Cerebellar cortex (tissue), 1 donor: ENCODE measurements at regions not wholly inside any gene's neighbourhood (a gene's known extent, or its start where the extent isn't known, plus 50 kb on each side); places are given as distances from the start of the nearest gene placed in this dataset.

ENCODE experiments used
- DNase-seq: peaks from one replicate; pipeline ENCODE4 v3.0.0-alpha.2; 2015; ENCODE audit warnings: low spot score

DNA sequence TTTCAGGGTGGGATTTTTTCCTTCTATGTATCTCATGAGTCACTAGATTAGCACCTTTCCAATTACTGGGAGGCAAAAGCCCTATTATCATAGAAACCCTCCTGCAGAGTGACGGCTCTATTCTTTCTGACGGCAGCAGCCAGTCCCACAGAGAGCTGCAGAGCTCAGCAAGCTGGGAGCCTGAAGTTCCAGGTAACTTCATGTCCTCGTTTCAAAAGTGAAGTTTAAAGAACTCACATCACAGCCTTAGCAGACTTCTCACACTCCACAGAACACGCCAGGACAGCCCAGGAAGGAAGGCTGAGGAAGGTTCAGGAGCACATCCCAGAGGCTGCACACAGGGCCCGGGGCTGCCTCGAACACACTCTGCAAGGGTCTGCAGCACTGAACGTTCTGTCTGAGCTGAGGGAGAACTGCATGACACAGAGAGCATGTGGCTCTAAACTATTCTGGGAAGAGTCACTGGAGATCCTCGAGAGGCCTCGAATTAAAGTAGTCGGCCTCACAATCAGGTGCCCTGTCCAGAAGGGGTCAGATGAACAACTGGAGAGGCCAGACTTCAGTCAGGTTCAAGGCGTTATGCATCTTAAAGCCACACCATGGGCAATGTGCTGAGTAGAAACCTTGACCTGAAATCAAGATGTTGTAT, 104.2 kb upstream of the DRD2 start:
- DNase-seq, result no peak

DNA sequence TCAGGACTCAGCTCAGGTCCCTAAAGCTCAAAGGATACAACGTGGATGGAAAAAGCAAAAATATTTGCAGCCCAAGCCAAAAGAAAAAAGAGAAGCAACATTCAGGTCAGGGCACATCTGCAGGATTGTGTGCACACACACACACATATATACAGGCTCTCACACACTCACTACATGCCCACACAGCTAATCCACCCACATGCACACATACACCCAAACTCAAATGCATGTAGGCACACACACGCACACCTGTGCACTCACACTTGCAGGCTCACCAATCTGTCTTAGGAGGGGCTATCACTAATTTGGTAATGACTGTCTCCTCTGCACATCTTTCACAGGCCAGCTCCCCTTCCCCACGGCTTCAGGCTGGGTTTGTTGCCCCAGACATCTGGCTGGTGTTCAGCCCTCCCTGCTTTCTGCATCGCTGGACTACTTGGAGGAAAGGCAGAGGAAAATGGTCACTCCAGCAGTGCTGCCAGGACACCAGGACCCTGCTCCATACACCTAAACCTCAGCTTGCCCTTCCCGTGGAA, 103.6 kb upstream of the DRD2 start:
- DNase-seq, result no peak

DNA sequence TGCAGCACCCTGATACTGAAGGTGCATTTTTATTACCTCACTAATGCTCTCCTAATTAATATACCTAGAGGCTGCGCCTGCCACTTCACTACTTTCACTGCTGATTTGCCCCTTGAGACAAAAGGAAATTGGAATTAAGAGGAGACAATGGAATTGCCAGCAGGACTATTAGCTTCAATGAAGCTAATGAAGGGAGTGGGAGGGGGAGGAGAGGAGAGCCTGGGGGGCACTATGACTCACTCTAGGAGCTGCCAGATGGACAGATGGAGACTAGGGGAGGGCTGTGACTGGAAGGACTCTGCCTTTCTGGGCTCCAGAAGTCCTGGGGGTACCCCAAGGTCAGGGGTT, 102.8 kb upstream of the DRD2 start:
- no peak for DNase-seq

DNA sequence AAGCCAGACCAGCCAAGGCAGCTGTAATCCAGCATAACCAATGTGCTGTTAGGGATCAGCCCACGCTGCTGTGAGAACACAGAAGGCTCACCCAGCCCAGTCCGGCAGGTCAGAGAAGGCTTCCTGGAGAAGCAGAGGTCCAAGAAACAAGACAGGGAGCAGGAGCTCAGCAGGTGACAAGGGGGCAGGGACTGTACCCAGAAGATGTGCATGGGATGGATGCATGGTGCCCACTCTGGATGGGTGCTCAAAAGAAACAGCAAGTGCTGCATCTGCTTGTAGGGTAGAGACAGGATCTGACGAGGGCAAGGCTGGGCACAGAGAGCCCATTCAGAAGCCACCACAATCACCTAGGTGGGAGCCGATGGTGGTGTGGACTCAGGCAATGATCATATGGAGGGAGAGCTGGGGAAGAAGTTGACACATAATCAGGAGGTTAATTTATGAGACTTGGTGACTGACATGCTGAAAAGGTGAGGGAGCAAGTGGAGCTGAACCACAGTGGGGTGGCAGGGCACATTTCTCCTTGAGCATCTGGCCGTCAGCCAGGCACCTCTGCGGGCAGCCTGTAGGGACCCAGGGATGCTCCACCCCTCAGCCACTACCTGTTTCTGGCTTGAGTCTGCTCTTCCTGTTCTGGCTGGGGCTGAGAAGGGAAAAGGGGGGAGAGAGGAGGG, 102.3 kb upstream of the DRD2 start:
- no peak for DNase-seq

DNA sequence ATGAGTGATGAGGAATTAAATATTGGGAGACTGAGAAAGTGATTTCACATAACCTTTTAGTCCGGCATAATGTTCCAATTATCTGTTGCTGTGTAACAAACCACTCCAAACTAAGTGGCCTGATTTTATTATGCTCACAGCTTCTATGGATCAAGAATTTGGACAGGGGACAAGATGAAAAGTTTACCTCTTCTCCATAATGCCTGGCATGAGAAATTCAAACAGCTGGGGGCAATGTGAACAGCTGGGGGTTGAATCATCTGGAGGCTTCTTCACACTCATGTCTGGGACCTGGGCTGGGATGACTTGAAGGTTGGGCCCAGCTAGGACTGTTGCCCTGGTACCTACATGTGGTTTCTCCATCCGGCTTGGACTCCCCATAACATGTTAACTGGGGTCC, 99.4 kb upstream of the DRD2 start:
- no peak for DNase-seq

DNA sequence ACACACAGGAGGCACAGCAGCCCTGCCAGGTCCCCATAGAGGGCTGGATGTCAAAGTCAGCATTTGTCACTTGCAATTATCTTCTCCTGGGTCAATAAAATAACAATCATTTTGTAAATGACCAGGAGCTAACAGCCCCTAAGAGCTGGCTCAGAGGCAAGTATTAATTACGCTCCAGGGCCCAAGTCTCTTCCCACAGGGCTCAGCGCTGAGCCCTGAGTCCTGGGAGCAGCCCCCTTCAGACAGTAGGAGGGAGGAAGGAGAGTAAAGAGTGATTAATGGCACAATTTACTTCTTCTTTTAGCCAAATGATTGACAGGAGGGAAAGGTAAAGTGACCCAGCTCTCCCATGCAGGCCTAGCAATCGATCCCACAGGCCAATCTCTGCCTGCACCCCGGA, 99.0 kb upstream of the DRD2 start:
- no peak for DNase-seq

DNA sequence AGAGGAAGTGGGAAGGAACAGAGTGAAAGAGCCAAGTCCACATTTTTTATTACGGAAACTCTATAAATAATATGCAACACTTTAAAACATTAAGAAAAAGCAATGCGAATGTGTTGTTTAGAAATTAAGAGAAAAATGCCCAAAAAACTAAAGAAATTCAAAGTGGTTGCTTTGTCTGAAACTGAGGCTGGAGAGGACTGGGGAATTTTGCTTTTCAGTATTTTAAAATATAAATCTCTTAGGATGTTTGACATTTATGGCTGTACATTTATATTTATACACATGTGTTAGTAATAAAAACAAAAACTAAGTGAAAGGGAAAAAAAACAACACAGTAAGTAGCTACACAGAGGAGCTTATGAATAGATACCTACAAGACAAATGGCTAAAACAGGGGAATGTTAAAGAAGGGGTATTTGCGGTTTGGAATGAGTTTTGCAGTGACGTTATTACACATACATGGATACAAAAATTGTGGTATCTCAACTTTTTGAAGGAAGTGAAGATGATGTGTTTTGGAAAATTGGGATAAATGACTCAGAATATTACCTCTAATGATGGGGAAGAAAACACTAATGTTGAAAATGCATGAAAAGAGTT, 97.0 kb upstream of the DRD2 start:
- no peak for DNase-seq

DNA sequence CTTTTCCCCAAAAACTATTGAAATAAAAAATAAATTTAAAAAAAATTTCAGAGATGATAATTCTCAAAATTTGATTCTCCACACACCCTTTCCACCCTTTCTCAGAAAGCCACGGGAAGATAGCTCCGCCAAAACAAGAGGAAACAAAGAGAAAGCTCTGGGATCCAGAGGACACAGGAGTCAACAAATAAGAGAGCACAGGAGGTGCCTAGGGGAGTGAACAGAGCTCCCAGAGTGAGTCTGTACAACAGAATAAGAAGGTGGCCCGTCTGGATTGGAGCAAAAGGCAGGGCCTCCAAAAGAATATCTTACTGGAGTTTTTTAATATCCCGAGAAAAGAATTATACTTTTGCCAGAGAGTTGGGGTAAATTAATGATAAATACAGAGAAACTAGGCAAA, 96.3 kb upstream of the DRD2 start:
- no peak for DNase-seq

DNA sequence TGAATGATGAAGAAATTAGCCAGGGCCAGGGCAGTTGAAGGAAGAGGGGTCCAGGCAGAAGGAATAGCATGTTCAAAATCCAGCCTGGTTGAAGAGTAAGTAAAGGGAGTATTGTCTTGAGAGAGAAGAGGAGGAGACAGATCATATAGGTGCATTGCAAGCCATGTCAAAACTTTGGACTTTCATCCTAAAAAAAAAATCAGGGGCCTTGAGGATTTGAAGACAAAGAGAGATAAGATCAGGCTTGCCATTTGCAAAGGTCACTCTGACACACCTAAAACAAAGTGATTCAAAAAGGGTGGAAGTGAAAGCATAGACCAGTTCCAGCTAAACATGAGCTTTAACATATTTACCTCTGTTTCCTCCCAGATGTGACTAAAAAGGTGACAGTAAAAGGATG, 95.7 kb upstream of the DRD2 start:
- no peak for DNase-seq

DNA sequence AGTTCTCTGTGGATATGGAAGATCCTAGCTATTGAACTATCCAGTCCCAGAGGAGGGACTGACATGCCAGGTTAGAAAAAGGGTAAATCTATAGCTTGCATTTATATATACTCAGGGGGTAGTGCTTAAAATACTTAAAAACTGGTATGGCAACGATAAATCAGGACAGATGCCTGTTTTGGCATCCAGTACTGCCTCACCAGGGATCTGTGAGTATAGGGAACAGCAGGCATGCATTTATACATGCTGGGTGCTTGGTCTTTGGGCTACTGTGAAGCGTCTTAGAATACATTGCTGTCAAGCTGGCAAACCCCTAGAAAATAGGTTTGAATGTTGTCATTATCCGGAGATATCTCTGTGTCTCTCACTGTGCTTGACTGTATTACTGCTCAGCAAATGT, 94.2 kb upstream of the DRD2 start:
- DNase-seq, result no peak

DNA sequence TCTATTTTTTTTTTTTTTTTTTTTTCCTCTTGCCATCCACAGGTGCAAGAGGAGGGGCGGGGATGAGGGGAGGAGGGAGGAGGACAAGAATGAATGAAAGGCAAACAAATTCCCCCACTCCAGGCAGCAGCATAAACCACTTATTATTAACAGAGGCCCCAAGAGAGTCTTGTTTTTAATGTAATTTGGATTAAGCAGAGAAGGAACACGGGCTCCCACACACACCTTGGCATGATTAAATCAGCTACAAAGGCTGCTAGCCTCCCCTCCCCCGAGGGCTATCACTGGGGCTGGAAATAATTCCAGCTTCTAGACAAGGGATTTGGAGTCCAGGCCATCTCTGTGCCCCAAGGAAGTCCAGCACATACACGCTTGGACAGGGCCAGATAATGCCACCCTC, 93.4 kb upstream of the DRD2 start:
- no peak for DNase-seq

DNA sequence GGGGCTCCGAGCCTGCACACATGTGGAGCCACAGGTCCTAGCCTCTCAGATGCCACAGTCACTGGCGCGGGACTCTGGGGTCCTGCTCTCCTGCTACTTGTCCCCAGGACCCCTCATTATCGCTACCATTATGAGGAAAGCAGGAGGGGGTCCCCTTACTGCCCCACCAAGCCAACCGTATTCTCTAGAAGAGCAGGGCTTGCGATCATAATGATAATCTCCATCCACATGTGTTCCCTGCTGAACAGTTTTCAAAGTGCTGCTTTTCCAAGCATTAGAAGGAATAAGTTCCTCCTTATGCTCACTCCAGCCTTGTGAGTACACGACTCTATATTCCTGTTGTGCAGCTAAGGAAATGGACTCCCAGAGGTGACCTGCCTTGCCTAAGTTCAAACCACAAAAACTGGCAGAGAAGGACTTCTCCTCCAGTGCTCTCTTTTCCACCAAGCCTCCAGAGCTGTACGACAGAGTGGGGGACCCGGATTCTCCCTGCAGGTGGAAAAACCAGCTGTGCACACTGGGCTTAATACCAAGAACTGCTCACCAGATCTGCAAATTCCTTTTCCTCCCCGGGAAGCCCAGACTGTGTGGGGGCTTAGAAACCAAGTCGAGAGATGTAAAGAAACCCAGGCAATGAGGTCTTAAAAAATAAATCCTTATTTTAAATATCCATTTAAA, 92.8 kb upstream of the DRD2 start:
- no peak for DNase-seq

DNA sequence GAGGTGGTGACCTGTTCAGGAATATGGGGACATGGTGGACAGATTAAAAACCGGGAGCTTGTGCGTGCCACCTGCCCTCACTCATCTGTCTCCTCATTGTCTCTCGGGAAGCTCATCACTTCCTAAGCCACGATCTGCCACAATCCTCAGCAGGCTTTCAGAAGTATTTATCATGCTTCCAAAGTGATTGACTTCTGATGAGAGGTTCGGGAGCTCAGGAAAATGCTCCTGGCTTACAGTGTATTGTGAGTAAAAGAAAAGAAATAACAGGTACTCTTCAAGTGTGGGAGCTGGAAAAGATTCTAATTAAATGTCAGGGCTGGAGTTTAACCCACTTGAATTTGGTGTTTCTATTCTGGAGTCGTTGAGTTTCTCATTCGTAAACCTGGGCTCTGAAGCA, 91.9 kb upstream of the DRD2 start:
- DNase-seq, result no peak

DNA sequence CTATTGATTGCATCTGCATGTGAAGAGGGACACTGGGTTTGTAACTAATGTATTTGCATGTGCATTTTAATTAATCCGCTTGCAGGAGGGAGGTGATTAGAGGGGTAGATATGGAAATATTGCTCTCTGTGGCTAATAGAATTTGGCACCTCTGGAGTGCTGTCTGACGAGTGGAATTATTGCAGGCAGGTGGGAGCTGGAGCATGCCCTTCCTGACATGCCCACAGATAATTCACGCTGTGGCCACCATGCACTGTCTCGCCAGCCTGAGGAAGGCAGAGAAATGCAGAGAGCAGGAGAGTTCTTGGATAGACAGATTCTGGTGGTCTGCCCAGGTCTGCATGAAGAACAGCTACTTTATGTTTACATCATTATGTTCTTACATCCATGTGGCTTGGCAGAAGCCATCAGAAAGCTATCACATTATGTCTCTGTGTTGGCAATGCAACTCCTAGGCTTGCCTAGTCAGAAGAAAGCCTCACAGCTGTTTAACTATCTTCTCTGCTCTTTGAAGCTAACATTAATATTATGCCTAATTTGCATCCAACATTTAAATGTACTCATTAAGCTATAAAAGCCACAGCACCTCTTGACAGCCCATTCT, 89.4 kb upstream of the DRD2 start:
- DNase-seq, result no peak

DNA sequence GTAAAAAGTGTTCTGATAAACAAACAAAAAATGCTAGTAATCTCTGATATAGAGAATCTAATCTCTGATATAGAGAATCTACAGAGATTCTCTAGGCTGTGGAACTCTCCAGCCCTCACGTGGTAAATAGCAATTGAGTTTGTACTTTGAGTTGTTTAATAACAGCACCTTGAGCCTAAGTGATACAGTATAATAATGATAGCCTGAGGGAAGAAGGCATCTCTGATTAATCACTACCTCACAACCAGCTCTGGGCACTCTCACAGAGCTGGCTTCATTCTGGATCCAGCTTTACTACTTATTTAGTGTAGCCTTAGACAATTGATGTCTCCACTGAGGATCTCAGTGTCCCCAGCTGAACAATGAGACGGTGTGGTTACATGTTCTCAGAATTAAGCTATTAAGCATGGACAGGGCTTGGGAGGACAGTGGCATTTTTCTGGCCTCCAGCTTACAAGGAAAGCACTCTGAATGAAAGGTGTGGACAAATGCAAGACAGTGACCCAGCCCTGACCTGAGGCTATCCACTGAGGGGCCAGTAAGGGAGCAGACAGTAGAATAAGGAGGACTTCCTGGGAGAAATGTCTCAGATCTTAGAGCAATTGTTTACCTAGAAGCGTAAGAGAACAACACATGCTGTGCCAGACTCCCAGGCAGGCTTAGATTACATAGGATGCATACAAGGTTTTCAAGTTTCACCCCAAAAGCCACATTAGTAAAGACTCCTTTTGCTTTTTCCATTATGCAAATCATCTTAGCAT, 88.7 kb upstream of the DRD2 start:
- DNase-seq, result no peak

DNA sequence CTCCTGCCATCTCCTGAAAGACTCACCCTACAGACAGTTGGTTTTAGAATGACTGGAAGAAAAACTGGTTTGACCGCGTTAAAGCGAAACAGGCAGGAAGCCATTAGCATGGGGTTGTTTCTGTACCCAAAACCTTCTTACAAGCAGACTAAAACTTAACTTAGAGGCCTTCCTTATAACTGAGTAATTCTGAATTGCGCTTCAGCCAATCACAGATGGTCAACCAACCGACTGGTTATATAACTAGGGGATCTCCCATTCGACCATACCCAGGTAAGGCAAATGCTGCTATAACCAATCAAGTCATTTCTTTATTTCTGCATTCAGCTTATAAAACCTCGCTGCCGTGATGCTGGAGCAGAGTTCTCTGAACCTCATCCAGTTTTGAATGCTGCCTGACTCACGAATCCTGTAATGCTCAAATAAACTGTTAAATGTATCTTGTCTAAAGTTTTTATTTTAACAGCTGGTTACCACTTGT, 87.8 kb upstream of the DRD2 start:
- DNase-seq, result no peak

DNA sequence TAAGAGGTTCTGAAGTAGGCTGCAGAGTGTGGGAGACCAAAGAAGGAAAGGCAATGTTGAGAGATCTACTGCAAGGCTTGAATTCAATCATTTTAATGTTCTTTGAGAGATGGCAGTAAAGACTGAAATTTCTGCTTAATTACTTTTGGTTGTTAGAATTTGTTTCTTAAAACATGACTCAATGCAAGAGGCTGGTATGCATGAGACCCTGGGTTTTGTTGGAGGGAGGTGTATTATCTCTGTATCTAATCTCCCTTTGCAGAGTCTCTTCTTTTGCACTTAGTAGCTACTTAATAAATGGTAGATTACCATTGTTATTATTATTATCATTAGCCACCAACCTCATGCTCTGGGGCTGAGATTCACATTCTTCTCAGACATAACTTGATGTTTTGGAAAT, 87.4 kb upstream of the DRD2 start:
- no peak for DNase-seq

DNA sequence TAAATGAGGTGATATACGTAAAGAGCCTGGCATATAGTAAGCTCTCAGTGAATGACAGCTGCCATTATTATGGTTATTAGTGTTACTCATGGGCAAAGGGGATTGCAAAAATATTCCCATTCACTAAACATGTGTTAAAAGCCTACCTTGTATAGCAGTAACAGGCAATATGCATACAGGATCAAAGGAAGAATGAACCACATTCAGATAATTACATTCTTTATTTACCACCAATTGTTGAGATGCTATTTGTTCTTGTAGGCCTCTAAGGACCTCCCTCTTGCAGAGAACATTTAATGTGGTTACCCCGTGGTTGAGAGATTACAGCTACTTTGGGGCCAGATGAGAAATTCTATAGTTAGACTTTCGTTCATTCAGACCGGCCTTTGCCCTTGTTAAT, 82.7 kb upstream of the DRD2 start:
- DNase-seq, result no peak

DNA sequence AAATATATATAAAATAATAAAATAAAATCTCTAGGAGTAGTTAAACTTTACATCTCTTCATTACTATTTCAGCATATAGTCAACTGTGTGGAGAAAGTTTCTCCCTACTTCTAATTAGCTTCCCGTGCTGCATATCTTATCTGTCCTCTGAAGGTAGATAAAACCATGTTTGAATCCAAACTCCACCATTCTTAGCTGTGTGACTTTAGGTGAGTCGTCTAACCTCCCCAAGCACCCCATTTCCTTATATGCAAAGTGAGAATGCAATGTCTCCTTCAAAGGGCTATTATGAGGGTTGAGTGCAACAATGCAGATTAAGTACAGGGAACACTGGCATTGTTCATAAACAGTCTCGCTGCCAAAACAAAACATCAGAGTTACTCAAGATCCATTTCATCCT, 80.8 kb upstream of the DRD2 start:
- DNase-seq, result no peak

DNA sequence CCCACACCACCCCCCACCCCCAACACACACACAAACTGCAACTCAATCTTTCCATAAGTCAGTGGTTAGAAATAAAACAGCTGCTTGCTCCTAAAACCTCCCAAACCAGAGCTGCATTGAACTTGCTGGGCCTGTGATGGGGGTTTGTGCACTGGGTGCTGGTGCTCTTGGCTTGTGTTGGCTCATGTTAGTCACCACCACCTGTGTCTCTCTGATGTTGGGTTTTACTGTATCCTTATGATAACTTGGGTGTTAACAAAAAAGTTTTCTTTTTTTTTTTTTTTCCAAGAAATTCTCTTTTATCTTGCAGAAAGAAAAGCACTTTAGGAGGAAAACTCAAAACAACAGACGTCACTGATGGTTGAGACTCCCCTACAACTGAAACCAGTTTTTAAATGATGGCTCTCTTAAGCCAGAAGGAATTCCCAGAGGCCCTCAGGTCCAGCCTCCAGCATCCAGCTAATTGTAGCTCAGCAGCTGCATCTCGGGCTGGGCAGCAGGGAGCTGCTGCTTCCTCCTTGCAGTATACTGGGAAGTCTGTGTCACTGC, 79.9 kb upstream of the DRD2 start:
- DNase-seq, result no peak

DNA sequence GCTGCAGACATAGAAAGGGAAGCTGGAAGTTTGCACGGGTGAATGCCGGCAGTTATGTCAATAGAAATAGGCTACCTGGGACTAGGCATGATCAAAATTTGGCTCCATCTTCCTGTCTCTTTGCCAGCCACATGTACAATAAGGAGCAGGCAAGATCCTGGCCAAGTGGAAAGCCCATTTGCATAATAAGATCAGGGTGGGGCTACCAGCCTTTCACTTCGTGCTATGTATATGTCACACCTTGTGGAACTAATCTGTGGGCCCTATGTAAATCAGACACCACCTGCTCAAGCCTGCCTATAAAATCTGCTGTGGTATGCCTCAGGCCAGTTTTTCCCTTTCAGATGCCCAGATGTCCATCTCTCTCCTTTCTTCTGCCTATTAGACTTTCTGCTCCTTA, 79.3 kb upstream of the DRD2 start:
- DNase-seq, result no peak

DNA sequence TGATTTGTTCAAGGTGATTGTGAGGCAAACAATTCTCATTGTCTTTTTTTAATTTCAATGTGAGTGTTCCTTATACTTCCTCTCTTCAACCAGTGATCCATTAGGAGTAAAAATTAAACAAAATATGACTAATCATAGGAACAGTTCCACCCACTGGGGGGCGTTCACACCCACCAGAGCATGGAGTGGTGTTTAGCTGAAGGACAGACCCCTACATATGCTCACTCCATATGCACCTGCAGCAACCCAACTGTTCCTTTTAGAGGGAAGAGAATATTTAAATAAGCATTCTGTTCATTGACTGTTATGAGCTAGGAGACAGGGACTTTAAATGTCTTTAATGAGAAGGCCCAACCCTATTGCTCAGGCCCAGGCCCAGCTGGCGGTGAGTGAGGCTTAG, 78.7 kb upstream of the DRD2 start:
- no peak for DNase-seq
